Osteocyte (in vitro differentiated cells): ENCODE measurements at regions not wholly inside any gene's neighbourhood (a gene's known extent, or its start where the extent isn't known, plus 50 kb on each side); places are given as distances from the start of the nearest gene placed in this dataset.
"Not testable (repeated sequence)": the region's sequence is repeated elsewhere in the genome, so short reads cannot be mapped to it uniquely, and the experiment has no call there.

Experiments used
- DNase-seq: peaks from one replicate; pipeline ENCODE4 v3.0.0; 2021; ENCODE audit warnings: mixed read lengths; ENCODE audit not compliant: unreplicated experiment; ENCODE audit errors: extremely low spot score
- H3K27ac Mint-ChIP-seq: one replicate; pipeline ENCODE4 v1.8.0; 2021; ENCODE audit warnings: mild to moderate bottlenecking, mixed read lengths; ENCODE audit not compliant: unreplicated experiment
- H3K27me3 Mint-ChIP-seq: one replicate; pipeline ENCODE4 v1.8.0; 2021; ENCODE audit warnings: mixed read lengths; ENCODE audit not compliant: unreplicated experiment
- H3K36me3 Mint-ChIP-seq: one replicate; pipeline ENCODE4 v1.8.0; 2021; ENCODE audit warnings: mixed read lengths; ENCODE audit not compliant: unreplicated experiment
- H3K4me1 Mint-ChIP-seq: one replicate; pipeline ENCODE4 v1.8.0; 2021; ENCODE audit warnings: mixed read lengths; ENCODE audit not compliant: unreplicated experiment
- H3K4me3 Mint-ChIP-seq: one replicate; pipeline ENCODE4 v1.8.0; 2021; ENCODE audit warnings: mild to moderate bottlenecking, moderate library complexity, mixed read lengths; ENCODE audit not compliant: unreplicated experiment
- H3K9me3 Mint-ChIP-seq: one replicate; pipeline ENCODE4 v1.8.0; 2021; ENCODE audit warnings: mixed read lengths; ENCODE audit not compliant: unreplicated experiment
- CTCF ChIP-seq: fragments of 200-600 bp; sonication (generic); IDR thresholded peaks from 2 replicates; pipeline ENCODE4 v1.5.0; 2021; ENCODE audit warnings: antibody characterized with exemption, mild to moderate bottlenecking, moderate library complexity

GRCh38 chr1:54471588-54471987 is 65.4 kb upstream of the SSBP3 start:
- H3K9me3 Mint-ChIP-seq, result no peaks in the 10 kb centered on the region
- no peak overlapping the region for H3K27ac Mint-ChIP-seq
- H3K36me3 Mint-ChIP-seq, result no peaks in the 10 kb centered on the region
- H3K27me3 Mint-ChIP-seq, result peaks cover 29% of the 10 kb centered on the region
- no peak overlapping the region for H3K4me3 Mint-ChIP-seq
- DNase-seq, result no peak
- TF ChIP-seq CTCF, result no peak
- H3K4me1 Mint-ChIP-seq, result peaks cover 9% of the 10 kb centered on the region

- not testable (repeated sequence) for H3K4me3 Mint-ChIP-seq, H3K27ac Mint-ChIP-seq, DNase-seq, H3K9me3 Mint-ChIP-seq, H3K36me3 Mint-ChIP-seq, H3K4me1 Mint-ChIP-seq
- peaks cover 24% of the 10 kb centered on the region for H3K27me3 Mint-ChIP-seq
Observed at GRCh38 chr1:54469444-54469843, 63.2 kb upstream of the SSBP3 start.

GRCh38 chr1:54468288-54469084 is 62.3 kb upstream of the SSBP3 start:
- not testable (repeated sequence) for H3K36me3 Mint-ChIP-seq, DNase-seq, H3K4me3 Mint-ChIP-seq, H3K27ac Mint-ChIP-seq, H3K4me1 Mint-ChIP-seq, H3K9me3 Mint-ChIP-seq
- H3K27me3 Mint-ChIP-seq, result peaks cover 15% of the 10 kb centered on the region

- H3K27ac Mint-ChIP-seq, result no peak overlapping the region
- no peaks in the 10 kb centered on the region for H3K4me1 Mint-ChIP-seq
- H3K36me3 Mint-ChIP-seq, result no peaks in the 10 kb centered on the region
- H3K9me3 Mint-ChIP-seq, result no peaks in the 10 kb centered on the region
- no peak overlapping the region for H3K4me3 Mint-ChIP-seq
- no peak for DNase-seq
- H3K27me3 Mint-ChIP-seq, result peaks cover 10% of the 10 kb centered on the region
- TF ChIP-seq CTCF, result no peak
Observed at GRCh38 chr1:54465351-54465811, 59.2 kb upstream of the SSBP3 start.

GRCh38 chr1:54464477-54465146 is 58.4 kb upstream of the SSBP3 start:
- no peak overlapping the region for H3K4me3 Mint-ChIP-seq
- no peak overlapping the region for H3K27ac Mint-ChIP-seq

More at GRCh38 chr1:54464477-54465146, 58.4 kb upstream of the SSBP3 start:
- H3K4me1 Mint-ChIP-seq, result peaks cover 4% of the 10 kb centered on the region
- H3K9me3 Mint-ChIP-seq, result no peaks in the 10 kb centered on the region
- peaks cover 10% of the 10 kb centered on the region for H3K27me3 Mint-ChIP-seq
- H3K36me3 Mint-ChIP-seq, result no peaks in the 10 kb centered on the region
- TF ChIP-seq CTCF, result no peak
- DNase-seq, result no peak
